ENCODE measurements at regions not wholly inside any gene's neighbourhood (a gene's known extent, or its start where the extent isn't known, plus 50 kb on each side); places are given as distances from the start of the nearest gene placed in this dataset.

- ATAC-seq (no peak), DNase-seq (no peak)
- H3K4me3 ChIP-seq = no peak overlapping the region
- H3K9me3 ChIP-seq = no peaks in the 10 kb centered on the region
- H3K4me1 ChIP-seq = no peaks in the 10 kb centered on the region
- no peaks in the 10 kb centered on the region for H3K36me3 ChIP-seq
- peaks cover 0 to 5% of the 10 kb centered on the region in 2 donors for H3K27me3 ChIP-seq
- no peak overlapping the region for H3K27ac ChIP-seq
- intact Hi-C loops (cut with DNase I) = no loop called here
- TF ChIP-seq CTCF (IDR thresholded peaks at IDR 0.05) = no peak
Measured at GRCh38 chr3:137264843-137265330, 307.1 kb downstream of the IL20RB start.

GRCh38 chr3:137282871-137283270 is 325.1 kb downstream of the IL20RB start:
- Histone ChIP-seq H3K4me1 (no peaks in the 10 kb centered on the region), H3K27ac (no peak overlapping the region), H3K4me3 (no peak overlapping the region), H3K36me3 (no peaks in the 10 kb centered on the region), H3K9me3 (peaks cover 0 to 1% of the 10 kb centered on the region in 2 donors), H3K27me3 (no peaks in the 10 kb centered on the region)
- DNase-seq (no peak), ATAC-seq (no peak)
- TF ChIP-seq CTCF (IDR thresholded peaks at IDR 0.05) = no peak
- intact Hi-C loops (cut with DNase I) = no loop called here

- Histone ChIP-seq H3K4me1 (no peaks in the 10 kb centered on the region), H3K36me3 (no peaks in the 10 kb centered on the region), H3K27ac (no peak overlapping the region), H3K27me3 (no peaks in the 10 kb centered on the region), H3K4me3 (no peak overlapping the region), H3K9me3 (peaks cover 0 to 4% of the 10 kb centered on the region in 2 donors)
- DNase-seq (no peak), ATAC-seq (no peak)
- TF ChIP-seq CTCF (IDR thresholded peaks at IDR 0.05) = no peak
- intact Hi-C loops (cut with DNase I) = no loop called here
Measured at GRCh38 chr3:137285924-137286323, 328.1 kb downstream of the IL20RB start.

GRCh38 chr3:137293086-137293485 is 335.3 kb downstream of the IL20RB start:
- Histone ChIP-seq H3K27me3 (no peaks in the 10 kb centered on the region), H3K36me3 (no peaks in the 10 kb centered on the region), H3K4me3 (no peak overlapping the region), H3K4me1 (no peaks in the 10 kb centered on the region), H3K9me3 (peaks cover 0 to under 1% of the 10 kb centered on the region in 2 donors), H3K27ac (no peak overlapping the region)
- no peak for ATAC-seq
- no peak for TF ChIP-seq CTCF (IDR thresholded peaks at IDR 0.05)
- DNase-seq = no peak
- intact Hi-C loops (cut with DNase I) = no loop called here

GRCh38 chr3:137294139-137294538 is 336.4 kb downstream of the IL20RB start:
- Histone ChIP-seq H3K4me3 (no peak overlapping the region), H3K27me3 (no peaks in the 10 kb centered on the region), H3K27ac (no peak overlapping the region), H3K4me1 (no peaks in the 10 kb centered on the region), H3K36me3 (no peaks in the 10 kb centered on the region), H3K9me3 (no peaks in the 10 kb centered on the region)
- intact Hi-C loops (cut with DNase I) = no loop called here
- no peak for TF ChIP-seq CTCF (IDR thresholded peaks at IDR 0.05)
- no peak for ATAC-seq
- DNase-seq = no peak
